ENCODE measurements at regions not wholly inside any gene's neighbourhood (a gene's known extent, or its start where the extent isn't known, plus 50 kb on each side); places are given as distances from the start of the nearest gene placed in this dataset.

GRCh38 chr2:155456222-155456621, 757.7 kb downstream of the KCNJ3 start:
- TF ChIP-seq, protein P1, sequence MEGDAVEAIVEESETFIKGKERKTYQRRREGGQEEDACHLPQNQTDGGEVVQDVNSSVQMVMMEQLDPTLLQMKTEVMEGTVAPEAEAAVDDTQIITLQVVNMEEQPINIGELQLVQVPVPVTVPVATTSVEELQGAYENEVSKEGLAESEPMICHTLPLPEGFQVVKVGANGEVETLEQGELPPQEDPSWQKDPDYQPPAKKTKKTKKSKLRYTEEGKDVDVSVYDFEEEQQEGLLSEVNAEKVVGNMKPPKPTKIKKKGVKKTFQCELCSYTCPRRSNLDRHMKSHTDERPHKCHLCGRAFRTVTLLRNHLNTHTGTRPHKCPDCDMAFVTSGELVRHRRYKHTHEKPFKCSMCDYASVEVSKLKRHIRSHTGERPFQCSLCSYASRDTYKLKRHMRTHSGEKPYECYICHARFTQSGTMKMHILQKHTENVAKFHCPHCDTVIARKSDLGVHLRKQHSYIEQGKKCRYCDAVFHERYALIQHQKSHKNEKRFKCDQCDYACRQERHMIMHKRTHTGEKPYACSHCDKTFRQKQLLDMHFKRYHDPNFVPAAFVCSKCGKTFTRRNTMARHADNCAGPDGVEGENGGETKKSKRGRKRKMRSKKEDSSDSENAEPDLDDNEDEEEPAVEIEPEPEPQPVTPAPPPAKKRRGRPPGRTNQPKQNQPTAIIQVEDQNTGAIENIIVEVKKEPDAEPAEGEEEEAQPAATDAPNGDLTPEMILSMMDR (IDR thresholded peaks at IDR 0.05; ENCODE audit: low read depth, low read length, poor library complexity, severe bottlenecking): no peak
- no peak for TF ChIP-seq EZH2phosphoT487 (IDR thresholded peaks at IDR 0.05; ENCODE audit: borderline replicate concordance, low read length)

Data from DOHH2 (cell line).